GM23338 (cell line): ENCODE measurements at regions not wholly inside any gene's neighbourhood (a gene's known extent, or its start where the extent isn't known, plus 50 kb on each side); places are given as distances from the start of the nearest gene placed in this dataset.

Source experiments
- ATAC-seq: fragments of 200-7000 bp; cut with Tn5 transposase; 3 replicates; pipeline ENCODE4 v1.9.1; 2020
- DNase-seq: peaks from one replicate; pipeline ENCODE4 v3.0.0-alpha.2; 2015; ENCODE audit warnings: low spot score
- H2AFZ ChIP-seq: fragments of 200-600 bp; sonication (generic); 2 replicates; pipeline ENCODE4 v1.8.0; 2016; ENCODE audit warnings: antibody characterized with exemption, mild to moderate bottlenecking, moderate library complexity
- H3F3A ChIP-seq: fragments of 200-600 bp; sonication (generic); replicated peaks from 2 replicates; pipeline ENCODE4 v1.8.0; 2017; ENCODE audit warnings: antibody characterized with exemption, mixed run types, low read depth
- H3K27ac ChIP-seq: fragments of 200-600 bp; sonication (generic); 2 replicates; pipeline ENCODE4 v1.6.1; 2016; ENCODE audit warnings: low read depth
- H3K27me3 ChIP-seq: fragments of 200-600 bp; sonication (generic); 2 replicates; pipeline ENCODE4 v1.8.0; 2016; ENCODE audit warnings: mild to moderate bottlenecking, mixed run types, moderate library complexity; ENCODE audit not compliant: insufficient read depth
- H3K36me3 ChIP-seq: fragments of 200-600 bp; sonication (generic); 2 replicates; pipeline ENCODE4 v1.8.0; 2016; ENCODE audit warnings: mild to moderate bottlenecking; ENCODE audit not compliant: insufficient read depth
- H3K4me1 ChIP-seq: fragments of 200-600 bp; sonication (generic); 2 replicates; pipeline ENCODE4 v1.8.0; 2016; ENCODE audit warnings: mild to moderate bottlenecking, moderate library complexity; ENCODE audit not compliant: insufficient read depth
- H3K4me2 ChIP-seq: fragments of 200-600 bp; sonication (generic); 2 replicates; pipeline ENCODE4 v1.7.1; 2017; ENCODE audit warnings: mixed run types
- H3K4me3 ChIP-seq: fragments of 200-600 bp; sonication (generic); 2 replicates; pipeline ENCODE4 v1.6.1; 2016; ENCODE audit warnings: mixed run types
- H3K79me2 ChIP-seq: fragments of 200-600 bp; sonication (generic); replicated peaks from 2 replicates; pipeline ENCODE4 v1.8.0; 2017; ENCODE audit warnings: mild to moderate bottlenecking; ENCODE audit not compliant: insufficient read depth
- H3K9me2 ChIP-seq: fragments of 200-600 bp; sonication (generic); 2 replicates; pipeline ENCODE4 v1.8.0; 2017; ENCODE audit not compliant: insufficient read depth
- H4K20me1 ChIP-seq: fragments of 200-600 bp; sonication (generic); replicated peaks from 2 replicates; pipeline ENCODE4 v1.8.0; 2017; ENCODE audit warnings: mild to moderate bottlenecking; ENCODE audit not compliant: insufficient read depth
- H3K27ac Mint-ChIP-seq: 2 replicates; pipeline ENCODE4 v1.8.0; 2020; ENCODE audit warnings: inconsistent platforms, mild to moderate bottlenecking, moderate library complexity, mixed read lengths
- H3K27me3 Mint-ChIP-seq: 3 replicates; pipeline ENCODE4 v1.8.0; 2022; ENCODE audit warnings: low read depth, mild to moderate bottlenecking, moderate library complexity, mixed read lengths, inconsistent platforms; ENCODE audit not compliant: insufficient read depth, poor library complexity
- H3K36me3 Mint-ChIP-seq: 3 replicates; pipeline ENCODE4 v1.8.0; 2021; ENCODE audit warnings: low read depth, mild to moderate bottlenecking, inconsistent platforms, moderate library complexity, mixed read lengths
- H3K4me1 Mint-ChIP-seq: 3 replicates; pipeline ENCODE4 v1.8.0; 2020; ENCODE audit warnings: mild to moderate bottlenecking, inconsistent platforms, mixed read lengths
- H3K4me3 Mint-ChIP-seq: 3 replicates; pipeline ENCODE4 v1.8.0; 2021; ENCODE audit warnings: moderate library complexity, mild to moderate bottlenecking, inconsistent platforms, mixed read lengths
- H3K9me3 Mint-ChIP-seq: 3 replicates; pipeline ENCODE4 v1.8.0; 2020; ENCODE audit warnings: moderate library complexity, mild to moderate bottlenecking, inconsistent platforms, mixed read lengths
- CREB1 ChIP-seq: fragments of 250-450 bp; sonication (Bioruptor Pico); IDR thresholded peaks from 2 replicates; pipeline ENCODE4 v1.5.0; 2020; ENCODE audit warnings: low read depth, mild to moderate bottlenecking, moderate library complexity
- EZH2 ChIP-seq: fragments of 200-600 bp; sonication (generic); IDR thresholded peaks from one replicate; pipeline ENCODE4 v1.8.0; 2017; ENCODE audit warnings: antibody characterized with exemption, mild to moderate bottlenecking, low read depth; ENCODE audit not compliant: unreplicated experiment
- EZH2phosphoT487 ChIP-seq: fragments of 200-600 bp; sonication (generic); IDR thresholded peaks from one replicate; pipeline ENCODE4 v1.8.1; 2018; ENCODE audit warnings: antibody characterized with exemption; ENCODE audit not compliant: unreplicated experiment
- JUNB ChIP-seq: IDR thresholded peaks from one replicate; pipeline ENCODE4 v1.6.1; 2016; ENCODE audit warnings: antibody characterized with exemption; ENCODE audit not compliant: unreplicated experiment
- NANOG ChIP-seq: IDR thresholded peaks from 2 replicates; pipeline ENCODE4 v1.6.1; 2016; ENCODE audit warnings: antibody characterized with exemption, borderline replicate concordance
- POLR2AphosphoS5 ChIP-seq: IDR thresholded peaks from 2 replicates; pipeline ENCODE4 v1.6.1; 2016; ENCODE audit warnings: antibody characterized with exemption, low read depth
- STAT1 ChIP-seq: IDR thresholded peaks from one replicate; pipeline ENCODE4 v1.6.1; 2016; ENCODE audit warnings: antibody characterized with exemption; ENCODE audit not compliant: unreplicated experiment
- ZNF114 ChIP-seq: fragments of 250-450 bp; sonication (Bioruptor Pico); IDR thresholded peaks from 2 replicates; pipeline ENCODE4 v1.5.0; 2020; ENCODE audit warnings: mild to moderate bottlenecking, moderate library complexity
- ZNF331 ChIP-seq: fragments of 250-450 bp; sonication (Bioruptor Pico); IDR thresholded peaks from 2 replicates; pipeline ENCODE4 v1.5.0; 2020; ENCODE audit warnings: low read depth, mild to moderate bottlenecking, moderate library complexity
- TF ChIP-seq, protein P1 (sequence below): IDR thresholded peaks from 2 replicates; pipeline ENCODE4 v1.6.1; 2016; ENCODE audit warnings: antibody characterized with exemption
- TF ChIP-seq, protein P2 (sequence below): fragments of 250-450 bp; sonication (Bioruptor Pico); IDR thresholded peaks from 2 replicates; pipeline ENCODE4 v1.5.0; 2020; ENCODE audit warnings: mild to moderate bottlenecking, moderate library complexity
- TF ChIP-seq, protein P3 (sequence below): IDR thresholded peaks from one replicate; pipeline ENCODE4 v1.6.1; 2018; ENCODE audit warnings: antibody characterized with exemption; ENCODE audit not compliant: unreplicated experiment

DNA sequence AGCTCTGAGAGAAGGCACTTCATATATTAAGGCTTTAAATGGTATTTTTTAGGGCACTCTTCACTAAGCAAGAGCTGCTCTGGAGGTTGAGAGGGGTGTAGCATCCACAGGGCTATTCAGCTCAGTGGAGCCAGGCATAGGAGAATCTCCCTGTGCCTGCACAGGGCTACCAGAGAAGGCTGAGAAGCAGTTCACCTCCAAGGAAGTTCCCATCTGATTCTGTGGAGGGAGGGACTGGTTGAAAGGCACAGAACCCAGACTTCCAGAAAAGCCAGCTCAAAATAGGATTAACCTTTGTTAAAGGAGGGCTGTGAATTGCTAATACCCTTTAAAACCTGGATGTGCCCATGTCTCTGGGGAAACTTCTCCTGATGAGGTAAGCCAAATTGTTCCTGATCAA, 304.5 kb downstream of the TTLL7 start:
- H3K4me2 ChIP-seq = peak overlapping the region; percentile 60
- ATAC-seq (peak; percentile 12; the same call in 2 of the 3 replicates), DNase-seq (peak; percentile 10)
- peak overlapping the region; percentile 91 for H2AFZ ChIP-seq
- H3K4me1 Mint-ChIP-seq = peaks cover 69% of the 10 kb centered on the region
- H3K27ac ChIP-seq = no peak overlapping the region
- H3K27me3 ChIP-seq = no peaks in the 10 kb centered on the region
- no peak overlapping the region for H3K4me3 ChIP-seq
- TF ChIP-seq JUNB = no peak
- TF ChIP-seq STAT1 = no peak
- no peak for TF ChIP-seq EZH2phosphoT487
- TF ChIP-seq, protein P1, sequence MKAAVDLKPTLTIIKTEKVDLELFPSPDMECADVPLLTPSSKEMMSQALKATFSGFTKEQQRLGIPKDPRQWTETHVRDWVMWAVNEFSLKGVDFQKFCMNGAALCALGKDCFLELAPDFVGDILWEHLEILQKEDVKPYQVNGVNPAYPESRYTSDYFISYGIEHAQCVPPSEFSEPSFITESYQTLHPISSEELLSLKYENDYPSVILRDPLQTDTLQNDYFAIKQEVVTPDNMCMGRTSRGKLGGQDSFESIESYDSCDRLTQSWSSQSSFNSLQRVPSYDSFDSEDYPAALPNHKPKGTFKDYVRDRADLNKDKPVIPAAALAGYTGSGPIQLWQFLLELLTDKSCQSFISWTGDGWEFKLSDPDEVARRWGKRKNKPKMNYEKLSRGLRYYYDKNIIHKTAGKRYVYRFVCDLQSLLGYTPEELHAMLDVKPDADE = no peak
- no peak for TF ChIP-seq CREB1 (CRISPR knock-in tag)
- TF ChIP-seq, protein P2, sequence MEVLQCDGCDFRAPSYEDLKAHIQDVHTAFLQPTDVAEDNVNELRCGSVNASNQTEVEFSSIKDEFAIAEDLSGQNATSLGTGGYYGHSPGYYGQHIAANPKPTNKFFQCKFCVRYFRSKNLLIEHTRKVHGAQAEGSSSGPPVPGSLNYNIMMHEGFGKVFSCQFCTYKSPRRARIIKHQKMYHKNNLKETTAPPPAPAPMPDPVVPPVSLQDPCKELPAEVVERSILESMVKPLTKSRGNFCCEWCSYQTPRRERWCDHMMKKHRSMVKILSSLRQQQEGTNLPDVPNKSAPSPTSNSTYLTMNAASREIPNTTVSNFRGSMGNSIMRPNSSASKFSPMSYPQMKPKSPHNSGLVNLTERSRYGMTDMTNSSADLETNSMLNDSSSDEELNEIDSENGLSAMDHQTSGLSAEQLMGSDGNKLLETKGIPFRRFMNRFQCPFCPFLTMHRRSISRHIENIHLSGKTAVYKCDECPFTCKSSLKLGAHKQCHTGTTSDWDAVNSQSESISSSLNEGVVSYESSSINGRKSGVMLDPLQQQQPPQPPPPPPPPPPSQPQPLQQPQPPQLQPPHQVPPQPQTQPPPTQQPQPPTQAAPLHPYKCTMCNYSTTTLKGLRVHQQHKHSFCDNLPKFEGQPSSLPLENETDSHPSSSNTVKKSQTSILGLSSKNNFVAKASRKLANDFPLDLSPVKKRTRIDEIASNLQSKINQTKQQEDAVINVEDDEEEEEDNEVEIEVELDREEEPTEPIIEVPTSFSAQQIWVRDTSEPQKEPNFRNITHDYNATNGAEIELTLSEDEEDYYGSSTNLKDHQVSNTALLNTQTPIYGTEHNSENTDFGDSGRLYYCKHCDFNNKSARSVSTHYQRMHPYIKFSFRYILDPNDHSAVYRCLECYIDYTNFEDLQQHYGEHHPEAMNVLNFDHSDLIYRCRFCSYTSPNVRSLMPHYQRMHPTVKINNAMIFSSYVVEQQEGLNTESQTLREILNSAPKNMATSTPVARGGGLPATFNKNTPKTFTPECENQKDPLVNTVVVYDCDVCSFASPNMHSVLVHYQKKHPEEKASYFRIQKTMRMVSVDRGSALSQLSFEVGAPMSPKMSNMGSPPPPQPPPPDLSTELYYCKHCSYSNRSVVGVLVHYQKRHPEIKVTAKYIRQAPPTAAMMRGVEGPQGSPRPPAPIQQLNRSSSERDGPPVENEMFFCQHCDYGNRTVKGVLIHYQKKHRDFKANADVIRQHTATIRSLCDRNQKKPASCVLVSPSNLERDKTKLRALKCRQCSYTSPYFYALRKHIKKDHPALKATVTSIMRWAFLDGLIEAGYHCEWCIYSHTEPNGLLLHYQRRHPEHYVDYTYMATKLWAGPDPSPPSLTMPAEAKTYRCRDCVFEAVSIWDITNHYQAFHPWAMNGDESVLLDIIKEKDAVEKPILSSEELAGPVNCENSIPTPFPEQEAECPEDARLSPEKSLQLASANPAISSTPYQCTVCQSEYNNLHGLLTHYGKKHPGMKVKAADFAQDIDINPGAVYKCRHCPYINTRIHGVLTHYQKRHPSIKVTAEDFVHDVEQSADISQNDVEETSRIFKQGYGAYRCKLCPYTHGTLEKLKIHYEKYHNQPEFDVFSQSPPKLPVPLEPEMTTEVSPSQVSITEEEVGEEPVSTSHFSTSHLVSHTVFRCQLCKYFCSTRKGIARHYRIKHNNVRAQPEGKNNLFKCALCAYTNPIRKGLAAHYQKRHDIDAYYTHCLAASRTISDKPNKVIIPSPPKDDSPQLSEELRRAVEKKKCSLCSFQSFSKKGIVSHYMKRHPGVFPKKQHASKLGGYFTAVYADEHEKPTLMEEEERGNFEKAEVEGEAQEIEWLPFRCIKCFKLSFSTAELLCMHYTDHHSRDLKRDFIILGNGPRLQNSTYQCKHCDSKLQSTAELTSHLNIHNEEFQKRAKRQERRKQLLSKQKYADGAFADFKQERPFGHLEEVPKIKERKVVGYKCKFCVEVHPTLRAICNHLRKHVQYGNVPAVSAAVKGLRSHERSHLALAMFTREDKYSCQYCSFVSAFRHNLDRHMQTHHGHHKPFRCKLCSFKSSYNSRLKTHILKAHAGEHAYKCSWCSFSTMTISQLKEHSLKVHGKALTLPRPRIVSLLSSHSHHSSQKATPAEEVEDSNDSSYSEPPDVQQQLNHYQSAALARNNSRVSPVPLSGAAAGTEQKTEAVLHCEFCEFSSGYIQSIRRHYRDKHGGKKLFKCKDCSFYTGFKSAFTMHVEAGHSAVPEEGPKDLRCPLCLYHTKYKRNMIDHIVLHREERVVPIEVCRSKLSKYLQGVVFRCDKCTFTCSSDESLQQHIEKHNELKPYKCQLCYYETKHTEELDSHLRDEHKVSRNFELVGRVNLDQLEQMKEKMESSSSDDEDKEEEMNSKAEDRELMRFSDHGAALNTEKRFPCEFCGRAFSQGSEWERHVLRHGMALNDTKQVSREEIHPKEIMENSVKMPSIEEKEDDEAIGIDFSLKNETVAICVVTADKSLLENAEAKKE (CRISPR knock-in tag) = no peak
- no peak for TF ChIP-seq ZNF331 (CRISPR knock-in tag)
- no peak for TF ChIP-seq EZH2
- no peak for TF ChIP-seq POLR2AphosphoS5
- TF ChIP-seq, protein P3, sequence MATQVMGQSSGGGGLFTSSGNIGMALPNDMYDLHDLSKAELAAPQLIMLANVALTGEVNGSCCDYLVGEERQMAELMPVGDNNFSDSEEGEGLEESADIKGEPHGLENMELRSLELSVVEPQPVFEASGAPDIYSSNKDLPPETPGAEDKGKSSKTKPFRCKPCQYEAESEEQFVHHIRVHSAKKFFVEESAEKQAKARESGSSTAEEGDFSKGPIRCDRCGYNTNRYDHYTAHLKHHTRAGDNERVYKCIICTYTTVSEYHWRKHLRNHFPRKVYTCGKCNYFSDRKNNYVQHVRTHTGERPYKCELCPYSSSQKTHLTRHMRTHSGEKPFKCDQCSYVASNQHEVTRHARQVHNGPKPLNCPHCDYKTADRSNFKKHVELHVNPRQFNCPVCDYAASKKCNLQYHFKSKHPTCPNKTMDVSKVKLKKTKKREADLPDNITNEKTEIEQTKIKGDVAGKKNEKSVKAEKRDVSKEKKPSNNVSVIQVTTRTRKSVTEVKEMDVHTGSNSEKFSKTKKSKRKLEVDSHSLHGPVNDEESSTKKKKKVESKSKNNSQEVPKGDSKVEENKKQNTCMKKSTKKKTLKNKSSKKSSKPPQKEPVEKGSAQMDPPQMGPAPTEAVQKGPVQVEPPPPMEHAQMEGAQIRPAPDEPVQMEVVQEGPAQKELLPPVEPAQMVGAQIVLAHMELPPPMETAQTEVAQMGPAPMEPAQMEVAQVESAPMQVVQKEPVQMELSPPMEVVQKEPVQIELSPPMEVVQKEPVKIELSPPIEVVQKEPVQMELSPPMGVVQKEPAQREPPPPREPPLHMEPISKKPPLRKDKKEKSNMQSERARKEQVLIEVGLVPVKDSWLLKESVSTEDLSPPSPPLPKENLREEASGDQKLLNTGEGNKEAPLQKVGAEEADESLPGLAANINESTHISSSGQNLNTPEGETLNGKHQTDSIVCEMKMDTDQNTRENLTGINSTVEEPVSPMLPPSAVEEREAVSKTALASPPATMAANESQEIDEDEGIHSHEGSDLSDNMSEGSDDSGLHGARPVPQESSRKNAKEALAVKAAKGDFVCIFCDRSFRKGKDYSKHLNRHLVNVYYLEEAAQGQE = no peak
- no peak for TF ChIP-seq NANOG
- TF ChIP-seq ZNF114 (CRISPR knock-in tag) = no peak
- peaks cover 8% of the 10 kb centered on the region; the same call in 2 of the 3 replicates for H3K9me3 Mint-ChIP-seq
- H3K9me2 ChIP-seq = peaks cover 5% of the 10 kb centered on the region; the same call in 1 of the 2 replicates
- peaks cover 16% of the 10 kb centered on the region; the same call in 2 of the 3 replicates for H3K36me3 Mint-ChIP-seq
- no peak overlapping the region for H3K4me3 Mint-ChIP-seq
- H4K20me1 ChIP-seq = no peaks in the 10 kb centered on the region
- H3F3A ChIP-seq = no peaks in the 10 kb centered on the region; the same call in 1 of the 2 replicates
- no peaks in the 10 kb centered on the region for H3K79me2 ChIP-seq
- peaks cover 11% of the 10 kb centered on the region for H3K27me3 Mint-ChIP-seq
- H3K36me3 ChIP-seq = no peaks in the 10 kb centered on the region
- H3K27ac Mint-ChIP-seq = peak overlapping the region; percentile 96
- peaks cover 57% of the 10 kb centered on the region for H3K4me1 ChIP-seq
